GM12878 (cell line): ENCODE measurements at regions not wholly inside any gene's neighbourhood (a gene's known extent, or its start where the extent isn't known, plus 50 kb on each side); places are given as distances from the start of the nearest gene placed in this dataset.

Source experiments
- ATAC-seq: fragments of 200-7000 bp; cut with Tn5 transposase; 3 replicates; pipeline ENCODE4 v1.9.1; 2020; ENCODE audit warnings: mild to moderate bottlenecking, moderate library complexity
- BruUV-seq: library from RNA; stranded (reverse); fragments of 400-500 nt; replicated peaks from 2 replicates; lab custom pipeline; 2021; lab: Mats Ljungman, UMichigan
- CTCF ChIA-PET: fragments of 300-600 bp; sonication (Branson Sonifier 250); formaldehyde crosslinking; extraction: SDS; loops from one replicate; lab custom pipeline; 2021; ENCODE audit warnings: inconsistent platforms; lab: Yijun Ruan, JAX
- POLR2A ChIA-PET: fragments of 350-600 bp; formaldehyde crosslinking; extraction: SDS; loops from one replicate; lab custom pipeline; 2021; ENCODE audit warnings: inconsistent platforms; lab: Charles Lee
- RAD21 ChIA-PET: fragments of 300-600 bp; sonication (Branson Sonifier 250); formaldehyde crosslinking; loops from one replicate; lab custom pipeline; 2023; ENCODE audit warnings: antibody characterized with exemption; ENCODE audit not compliant: unreplicated experiment; lab: Charles Lee
- SMC1A ChIA-PET: fragments of 300-600 bp; sonication (Branson Sonifier 250); formaldehyde crosslinking; loops from one replicate; lab custom pipeline; 2023; ENCODE audit not compliant: unreplicated experiment, uncharacterized antibody; lab: Charles Lee
- DNase-seq: peaks from one replicate; pipeline ENCODE4 v3.0.0-alpha.2; 2011; ENCODE audit warnings: low read depth, low spot score
- FAIRE-seq: peaks from 3 replicates; lab custom pipeline; 2011; peaks lifted over from hg19 to GRCh38; lab: Jason Lieb, UNC
- H2AFZ ChIP-seq: 2 replicates; pipeline ENCODE4 v1.6.0; 2011; ENCODE audit warnings: low read depth, low read length, control low read depth; ENCODE audit not compliant: control insufficient read depth
- H3K27ac ChIP-seq: 2 replicates; pipeline ENCODE4 v1.5.1; 2011; ENCODE audit warnings: control low read depth; ENCODE audit not compliant: control insufficient read depth, insufficient read depth
- H3K27me3 ChIP-seq, 2 experiments: replicated peaks in 1 of 2; 2 replicates each; pipeline versions ENCODE4 v1.6.0 to v1.6.1; 2011; ENCODE audit warnings: low read length in 1 of 2; ENCODE audit not compliant: control insufficient read depth in 2 of 2, insufficient read depth in 2 of 2
- H3K36me3 ChIP-seq, 2 experiments: 2 replicates each; pipeline ENCODE4 v1.5.1; 2011; ENCODE audit warnings: low read length in 1 of 2; ENCODE audit not compliant: control insufficient read depth in 2 of 2, insufficient read depth in 2 of 2
- H3K4me1 ChIP-seq: 2 replicates; pipeline ENCODE4 v1.6.1; 2011; ENCODE audit warnings: mild to moderate bottlenecking, low read length, moderate library complexity, mixed read lengths; ENCODE audit not compliant: control insufficient read depth, insufficient read depth
- H3K4me2 ChIP-seq: 2 replicates; pipeline ENCODE4 v1.6.0; 2011; ENCODE audit warnings: control low read depth; ENCODE audit not compliant: control insufficient read depth, insufficient read depth
- H3K4me3 ChIP-seq: fragments of 200-600 bp; sonication (generic); 2 replicates; pipeline ENCODE4 v1.5.1; 2016
- H3K79me2 ChIP-seq: 2 replicates; pipeline ENCODE4 v1.6.0; 2011; ENCODE audit warnings: low read length; ENCODE audit not compliant: control insufficient read depth, insufficient read depth
- H3K9ac ChIP-seq: 2 replicates; pipeline ENCODE4 v1.8.0; 2011; ENCODE audit warnings: low read length, control low read depth, mixed read lengths; ENCODE audit not compliant: control insufficient read depth, insufficient read depth
- H3K9me3 ChIP-seq: replicated peaks from 3 replicates; pipeline ENCODE4 v1.5.1; 2011; ENCODE audit warnings: mild to moderate bottlenecking, low read length; ENCODE audit not compliant: control insufficient read depth, insufficient read depth
- H4K20me1 ChIP-seq: 2 replicates; pipeline ENCODE4 v1.6.0; 2011; ENCODE audit not compliant: control insufficient read depth, insufficient read depth
- CHD1 ChIP-seq: IDR thresholded peaks from 2 replicates; pipeline ENCODE4 v1.6.1; 2012; ENCODE audit warnings: low read depth, low read length, improper control_type of control experiment
- EZH2 ChIP-seq: IDR thresholded peaks from 2 replicates; pipeline ENCODE4 v1.6.1; 2012; ENCODE audit warnings: low read depth, mild to moderate bottlenecking, control low read depth, inconsistent platforms, low read length, borderline replicate concordance; ENCODE audit not compliant: control insufficient read depth
- HDAC6 ChIP-seq: fragments of 200-600 bp; sonication (generic); IDR thresholded peaks from one replicate; pipeline ENCODE4 v1.8.0; 2017; ENCODE audit warnings: antibody characterized with exemption; ENCODE audit not compliant: unreplicated experiment
- NFYA ChIP-seq: IDR thresholded peaks from 2 replicates; pipeline ENCODE4 v1.6.1; 2011; ENCODE audit warnings: low read depth, mild to moderate bottlenecking, low read length, improper control_type of control experiment, borderline replicate concordance
- NR2F1 ChIP-seq: fragments of 450-650 bp; conservative IDR thresholded peaks from 2 replicates; pipeline ENCODE4 v1.6.1; 2017; ENCODE audit warnings: mild to moderate bottlenecking
- RBBP5 ChIP-seq: fragments of 200-600 bp; sonication (generic); conservative IDR thresholded peaks from 2 replicates; pipeline ENCODE4 v1.6.1; 2016
- RELA ChIP-seq: fragments of 450-650 bp; IDR thresholded peaks from 2 replicates; pipeline ENCODE4 v1.8.0; 2014; ENCODE audit warnings: borderline replicate concordance; ENCODE audit not compliant: partially characterized antibody
- SREBF1 ChIP-seq: IDR thresholded peaks from 2 replicates; pipeline ENCODE4 v1.6.1; 2012; ENCODE audit warnings: mild to moderate bottlenecking, low read length
- TAF1 ChIP-seq: IDR thresholded peaks from 2 replicates; pipeline ENCODE4 v1.6.1; 2011; ENCODE audit warnings: mild to moderate bottlenecking, low read depth, low read length, borderline replicate concordance
- ZZZ3 ChIP-seq: IDR thresholded peaks from 2 replicates; pipeline ENCODE4 v1.6.1; 2011; ENCODE audit warnings: low read depth; ENCODE audit not compliant: control insufficient read depth, insufficient read length
- WGBS: methylation state at CpG from one replicate; pipeline ENCODE4 v1.1.6; 2016; ENCODE audit warnings: low lambda C conversion rate; ENCODE audit not compliant: insufficient replicate concordance, insufficient coverage; ENCODE audit errors: missing lambda C conversion rate; 5-methylcytosine and 5-hydroxymethylcytosine counted together
- in situ Hi-C: fragments of 300-500 bp; cut with MboI; formaldehyde crosslinking; loops from 9 replicates; pipeline ENCODE4 v1.14.3; 2018; ENCODE audit warnings: mixed read lengths
- intact Hi-C: fragments of 100-400 bp; cut with micrococcal nuclease; formaldehyde crosslinking; loops from one replicate; pipeline ENCODE4 v1.14.2; 2022; ENCODE audit not compliant: unreplicated experiment
- TF ChIP-seq, protein P1 (sequence below): fragments of 450-650 bp; conservative IDR thresholded peaks from 2 replicates; pipeline ENCODE4 v1.6.1; 2017; ENCODE audit warnings: mild to moderate bottlenecking, moderate library complexity
- TF ChIP-seq, protein P2 (sequence below): fragments of 450-650 bp; IDR thresholded peaks from 2 replicates; pipeline ENCODE4 v1.6.1; 2016; ENCODE audit warnings: mild to moderate bottlenecking
- TF ChIP-seq, protein P3 (sequence below): fragments of 450-650 bp; IDR thresholded peaks from 2 replicates; pipeline ENCODE4 v1.6.1; 2018; ENCODE audit warnings: borderline replicate concordance, mild to moderate bottlenecking; ENCODE audit not compliant: partially characterized antibody

DNA sequence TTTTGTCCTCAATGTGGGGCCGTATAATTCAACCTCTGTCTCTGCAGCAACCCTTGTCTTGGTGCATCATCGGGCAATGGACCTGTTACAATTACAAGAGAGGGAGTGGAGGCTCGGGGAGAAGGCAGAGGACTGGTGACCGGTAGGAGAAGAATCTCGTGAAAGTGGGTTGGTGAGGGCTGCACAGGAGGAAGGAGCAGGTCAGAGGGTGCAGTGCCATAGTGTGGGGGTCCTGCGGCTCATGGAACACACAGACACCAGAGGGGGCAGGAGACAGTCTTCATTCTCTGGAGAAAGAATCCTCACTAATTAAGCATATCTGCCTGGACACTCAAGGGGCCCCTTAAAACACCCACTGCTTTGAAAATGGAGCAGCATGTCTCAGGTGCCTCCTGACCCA is 174.7 kb upstream of the B3GAT1 start (continued):
- TF ChIP-seq HDAC6 (no peak), NFYA (no peak), CHD1 (no peak), SREBF1 (no peak), EZH2 (no peak)

DNA sequence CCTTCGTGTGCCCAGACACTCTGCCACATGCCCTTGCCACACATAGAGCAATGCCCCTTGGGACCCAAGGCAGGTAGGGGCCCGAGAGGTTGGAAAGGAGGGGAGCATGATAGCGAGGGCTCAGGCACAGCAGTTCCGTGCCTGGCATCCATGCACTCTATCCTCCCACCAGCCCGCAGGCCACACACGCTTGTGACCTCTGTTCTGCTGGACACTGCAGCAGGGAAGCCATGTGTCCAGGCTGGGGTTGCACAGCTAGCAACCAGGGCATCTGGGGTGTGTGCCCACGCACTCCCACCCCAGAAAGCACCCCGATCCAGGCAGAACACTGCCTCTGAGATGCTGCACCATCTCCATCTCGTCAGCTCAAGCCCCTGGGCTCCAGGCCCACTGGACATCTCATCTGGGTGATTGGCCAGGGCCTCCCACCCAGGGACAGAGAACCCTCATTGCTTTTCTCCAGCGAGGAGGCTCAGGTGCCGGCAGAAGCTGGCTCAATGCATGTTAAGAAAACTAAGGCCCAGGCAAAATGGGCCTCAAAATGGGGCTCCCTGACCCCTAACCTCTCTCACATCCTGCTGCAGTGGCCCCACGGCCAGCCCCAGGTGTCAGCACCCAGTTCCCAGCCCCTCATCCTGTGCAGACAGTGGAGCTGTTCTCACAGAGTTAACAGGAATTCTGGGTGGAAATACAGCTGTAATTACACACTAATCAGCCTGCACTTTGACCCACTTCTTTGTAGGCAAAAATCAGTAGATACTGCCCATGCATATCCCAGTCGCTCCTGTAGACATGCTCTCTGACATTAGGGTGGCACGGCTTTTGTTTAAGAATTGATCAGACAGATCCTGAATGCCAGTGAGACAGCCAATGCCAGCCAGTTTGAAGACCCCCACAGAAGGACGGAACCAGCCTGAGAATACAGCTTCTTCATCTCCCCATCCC is 173.9 kb upstream of the B3GAT1 start:
- BruUV-seq, result no TSS peak
- Histone ChIP-seq H3K4me3 (no peak overlapping the region), H2AFZ (no peak overlapping the region), H3K9ac (no peak overlapping the region), H3K4me1 (peaks cover 11% of the 10 kb centered on the region), H3K9me3 (no peaks in the 10 kb centered on the region), H3K27ac (no peak overlapping the region), H3K4me2 (no peak overlapping the region), H3K79me2 (no peaks in the 10 kb centered on the region), H3K27me3 (no peaks in the 10 kb centered on the region), H3K36me3 (no peaks in the 10 kb centered on the region), H4K20me1 (no peaks in the 10 kb centered on the region)
- FAIRE-seq (no peak), ATAC-seq (no peak), DNase-seq (no peak)
- POLR2A ChIA-PET, result no interaction called here
- SMC1A ChIA-PET, result no interaction called here
- CTCF ChIA-PET, result no interaction called here
- intact Hi-C loops (no loop called here), in situ Hi-C loops (no loop called here)
- 43% methylated on average over 15 of the region's 15 CpGs for WGBS
- RAD21 ChIA-PET, result no interaction called here
- TF ChIP-seq, protein P1, sequence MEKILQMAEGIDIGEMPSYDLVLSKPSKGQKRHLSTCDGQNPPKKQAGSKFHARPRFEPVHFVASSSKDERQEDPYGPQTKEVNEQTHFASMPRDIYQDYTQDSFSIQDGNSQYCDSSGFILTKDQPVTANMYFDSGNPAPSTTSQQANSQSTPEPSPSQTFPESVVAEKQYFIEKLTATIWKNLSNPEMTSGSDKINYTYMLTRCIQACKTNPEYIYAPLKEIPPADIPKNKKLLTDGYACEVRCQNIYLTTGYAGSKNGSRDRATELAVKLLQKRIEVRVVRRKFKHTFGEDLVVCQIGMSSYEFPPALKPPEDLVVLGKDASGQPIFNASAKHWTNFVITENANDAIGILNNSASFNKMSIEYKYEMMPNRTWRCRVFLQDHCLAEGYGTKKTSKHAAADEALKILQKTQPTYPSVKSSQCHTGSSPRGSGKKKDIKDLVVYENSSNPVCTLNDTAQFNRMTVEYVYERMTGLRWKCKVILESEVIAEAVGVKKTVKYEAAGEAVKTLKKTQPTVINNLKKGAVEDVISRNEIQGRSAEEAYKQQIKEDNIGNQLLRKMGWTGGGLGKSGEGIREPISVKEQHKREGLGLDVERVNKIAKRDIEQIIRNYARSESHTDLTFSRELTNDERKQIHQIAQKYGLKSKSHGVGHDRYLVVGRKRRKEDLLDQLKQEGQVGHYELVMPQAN, result no peak
- no peak for TF ChIP-seq TAF1
- TF ChIP-seq, protein P2, sequence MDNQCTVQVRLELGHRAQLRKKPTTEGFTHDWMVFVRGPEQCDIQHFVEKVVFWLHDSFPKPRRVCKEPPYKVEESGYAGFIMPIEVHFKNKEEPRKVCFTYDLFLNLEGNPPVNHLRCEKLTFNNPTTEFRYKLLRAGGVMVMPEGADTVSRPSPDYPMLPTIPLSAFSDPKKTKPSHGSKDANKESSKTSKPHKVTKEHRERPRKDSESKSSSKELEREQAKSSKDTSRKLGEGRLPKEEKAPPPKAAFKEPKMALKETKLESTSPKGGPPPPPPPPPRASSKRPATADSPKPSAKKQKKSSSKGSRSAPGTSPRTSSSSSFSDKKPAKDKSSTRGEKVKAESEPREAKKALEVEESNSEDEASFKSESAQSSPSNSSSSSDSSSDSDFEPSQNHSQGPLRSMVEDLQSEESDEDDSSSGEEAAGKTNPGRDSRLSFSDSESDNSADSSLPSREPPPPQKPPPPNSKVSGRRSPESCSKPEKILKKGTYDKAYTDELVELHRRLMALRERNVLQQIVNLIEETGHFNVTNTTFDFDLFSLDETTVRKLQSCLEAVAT, result no peak
- no peak for TF ChIP-seq NR2F1
- no peak for TF ChIP-seq ZZZ3
- no peak for TF ChIP-seq RELA
- TF ChIP-seq, protein P3, sequence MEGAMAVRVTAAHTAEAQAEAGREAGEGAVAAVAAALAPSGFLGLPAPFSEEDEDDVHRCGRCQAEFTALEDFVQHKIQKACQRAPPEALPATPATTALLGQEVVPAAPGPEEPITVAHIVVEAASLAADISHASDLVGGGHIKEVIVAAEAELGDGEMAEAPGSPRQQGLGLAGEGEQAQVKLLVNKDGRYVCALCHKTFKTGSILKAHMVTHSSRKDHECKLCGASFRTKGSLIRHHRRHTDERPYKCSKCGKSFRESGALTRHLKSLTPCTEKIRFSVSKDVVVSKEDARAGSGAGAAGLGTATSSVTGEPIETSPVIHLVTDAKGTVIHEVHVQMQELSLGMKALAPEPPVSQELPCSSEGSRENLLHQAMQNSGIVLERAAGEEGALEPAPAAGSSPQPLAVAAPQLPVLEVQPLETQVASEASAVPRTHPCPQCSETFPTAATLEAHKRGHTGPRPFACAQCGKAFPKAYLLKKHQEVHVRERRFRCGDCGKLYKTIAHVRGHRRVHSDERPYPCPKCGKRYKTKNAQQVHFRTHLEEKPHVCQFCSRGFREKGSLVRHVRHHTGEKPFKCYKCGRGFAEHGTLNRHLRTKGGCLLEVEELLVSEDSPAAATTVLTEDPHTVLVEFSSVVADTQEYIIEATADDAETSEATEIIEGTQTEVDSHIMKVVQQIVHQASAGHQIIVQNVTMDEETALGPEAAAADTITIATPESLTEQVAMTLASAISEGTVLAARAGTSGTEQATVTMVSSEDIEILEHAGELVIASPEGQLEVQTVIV, result no peak
- TF ChIP-seq RBBP5, result no peak
